WTC11 (cell line): ENCODE measurements at regions not wholly inside any gene's neighbourhood (a gene's known extent, or its start where the extent isn't known, plus 50 kb on each side); places are given as distances from the start of the nearest gene placed in this dataset.

Experiments used
- ATAC-seq: fragments of 200-7000 bp; cut with Tn5 transposase; 2 replicates; pipeline ENCODE4 v1.10.0; 2021; ENCODE audit warnings: mild to moderate bottlenecking, moderate library complexity
- CTCF ChIA-PET: fragments of 300-600 bp; sonication (Branson Sonifier 250); formaldehyde crosslinking; loops from one replicate; lab custom pipeline; 2021; ENCODE audit warnings: antibody characterized with exemption; lab: Charles Lee
- POLR2A ChIA-PET: fragments of 350-600 bp; sonication (Branson Sonifier 250); formaldehyde crosslinking; loops from one replicate; lab custom pipeline; 2021; ENCODE audit warnings: antibody characterized with exemption; lab: Charles Lee
- DNase-seq: peaks from one replicate; pipeline ENCODE4 v3.0.0; 2021; ENCODE audit warnings: low spot score
- H3K27ac Mint-ChIP-seq: 2 replicates; pipeline ENCODE4 v1.8.0; 2021; ENCODE audit warnings: mixed read lengths
- H3K27me3 Mint-ChIP-seq: 2 replicates; pipeline ENCODE4 v1.8.0; 2021; ENCODE audit warnings: low read depth, mild to moderate bottlenecking, moderate library complexity, mixed read lengths
- H3K36me3 Mint-ChIP-seq: 2 replicates; pipeline ENCODE4 v1.8.0; 2021; ENCODE audit warnings: mixed read lengths
- H3K4me1 Mint-ChIP-seq: 2 replicates; pipeline ENCODE4 v1.8.0; 2022; ENCODE audit warnings: mixed read lengths
- H3K4me3 Mint-ChIP-seq: 2 replicates; pipeline ENCODE4 v1.8.0; 2021; ENCODE audit warnings: mild to moderate bottlenecking, moderate library complexity, mixed read lengths
- H3K9me3 Mint-ChIP-seq: 2 replicates; pipeline ENCODE4 v1.8.0; 2021; ENCODE audit warnings: mixed read lengths
- ESRRA ChIP-seq: sonication (generic); formaldehyde crosslinking; IDR thresholded peaks from 2 replicates; pipeline ENCODE4 v1.8.1; 2022; ENCODE audit warnings: mild to moderate bottlenecking, missing genetic modification reagents, borderline replicate concordance
- GTF2I ChIP-seq: fragments of 250-450 bp; sonication (Bioruptor Pico); conservative IDR thresholded peaks from 2 replicates; pipeline ENCODE4 v1.4.0; 2021; ENCODE audit warnings: mild to moderate bottlenecking
- JAZF1 ChIP-seq: fragments of 250-450 bp; sonication (Bioruptor Pico); IDR thresholded peaks from 2 replicates; pipeline ENCODE4 v1.9.0; 2021; ENCODE audit warnings: moderate library complexity, mild to moderate bottlenecking, inconsistent platforms
- NFATC4 ChIP-seq: fragments of 250-450 bp; sonication (Bioruptor Pico); IDR thresholded peaks from 2 replicates; pipeline ENCODE4 v1.9.0; 2021; ENCODE audit warnings: mild to moderate bottlenecking
- NR1H2 ChIP-seq: sonication (generic); formaldehyde crosslinking; IDR thresholded peaks from 2 replicates; pipeline ENCODE4 v1.9.0; 2021; ENCODE audit warnings: mild to moderate bottlenecking, moderate library complexity, missing genetic modification reagents
- RELA ChIP-seq: sonication (generic); formaldehyde crosslinking; IDR thresholded peaks from 2 replicates; pipeline ENCODE4 v1.8.1; 2022; ENCODE audit warnings: missing genetic modification reagents, mild to moderate bottlenecking, borderline replicate concordance
- SMAD4 ChIP-seq: sonication (generic); formaldehyde crosslinking; IDR thresholded peaks from 2 replicates; pipeline ENCODE4 v1.8.0; 2022; ENCODE audit warnings: mild to moderate bottlenecking, missing genetic modification reagents
- SOX15 ChIP-seq: fragments of 250-450 bp; sonication (Bioruptor Pico); IDR thresholded peaks from 2 replicates; pipeline ENCODE4 v1.9.0; 2021; ENCODE audit warnings: mild to moderate bottlenecking
- ZNF263 ChIP-seq: sonication (generic); formaldehyde crosslinking; IDR thresholded peaks from 2 replicates; pipeline ENCODE4 v1.8.1; 2022; ENCODE audit warnings: low read depth, mild to moderate bottlenecking, moderate library complexity, missing genetic modification reagents
- TF ChIP-seq, protein P1 (sequence below): sonication (generic); formaldehyde crosslinking; conservative IDR thresholded peaks from 2 replicates; pipeline ENCODE4 v1.8.1; 2022; ENCODE audit warnings: mild to moderate bottlenecking, missing genetic modification reagents
- TF ChIP-seq, protein P2 (sequence below): sonication (generic); formaldehyde crosslinking; IDR thresholded peaks from 2 replicates; pipeline ENCODE4 v1.8.1; 2022; ENCODE audit warnings: mild to moderate bottlenecking, missing genetic modification reagents, moderate library complexity, borderline replicate concordance
- TF ChIP-seq, protein P3 (sequence below): sonication (generic); formaldehyde crosslinking; IDR thresholded peaks from 2 replicates; pipeline ENCODE4 v1.8.1; 2023; ENCODE audit warnings: mild to moderate bottlenecking, missing genetic modification reagents
- TF ChIP-seq, protein P4 (sequence below): sonication (generic); formaldehyde crosslinking; IDR thresholded peaks from 2 replicates; pipeline ENCODE4 v1.8.1; 2022; ENCODE audit warnings: mild to moderate bottlenecking, moderate library complexity, missing genetic modification reagents
- TF ChIP-seq, protein P5 (sequence below): sonication (generic); formaldehyde crosslinking; IDR thresholded peaks from 2 replicates; pipeline ENCODE4 v1.8.0; 2023; ENCODE audit warnings: missing genetic modification reagents, mild to moderate bottlenecking, borderline replicate concordance
- TF ChIP-seq, protein P6 (sequence below): sonication (generic); formaldehyde crosslinking; IDR thresholded peaks from 2 replicates; pipeline ENCODE4 v1.8.1; 2023; ENCODE audit warnings: mild to moderate bottlenecking, missing genetic modification reagents, borderline replicate concordance
- TF ChIP-seq, protein P7 (sequence below): fragments of 250-450 bp; sonication (Bioruptor Pico); IDR thresholded peaks from 2 replicates; pipeline ENCODE4 v1.9.0; 2021; ENCODE audit warnings: mild to moderate bottlenecking
- TF ChIP-seq, protein P8 (sequence below): sonication (generic); formaldehyde crosslinking; IDR thresholded peaks from 2 replicates; pipeline ENCODE4 v1.8.0; 2022; ENCODE audit warnings: mild to moderate bottlenecking, missing genetic modification reagents
- TF ChIP-seq, protein P9 (sequence below): sonication (generic); formaldehyde crosslinking; IDR thresholded peaks from 2 replicates; pipeline ENCODE4 v1.8.0; 2022; ENCODE audit warnings: mild to moderate bottlenecking, missing genetic modification reagents

DNA sequence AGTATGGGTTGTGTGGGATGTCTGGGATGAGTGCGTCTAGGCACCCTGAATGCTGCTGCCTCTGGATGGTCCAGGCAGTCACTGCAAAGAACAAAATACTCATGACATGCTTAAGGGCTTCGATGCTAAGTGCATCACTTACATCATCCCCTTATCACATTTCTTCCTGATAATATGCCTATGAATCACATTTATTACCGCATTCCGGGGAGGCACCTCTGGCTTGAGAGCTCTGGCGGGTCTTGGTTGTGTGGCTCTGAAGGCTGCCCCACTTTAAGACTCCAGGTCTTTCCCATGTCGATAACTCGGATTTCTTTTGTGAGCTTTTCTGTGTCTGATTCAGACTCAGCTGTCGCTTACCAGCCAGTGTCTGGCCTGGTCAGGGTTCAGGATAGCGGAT is 1126.4 kb downstream of the TBC1D22A start:
- Mint-ChIP-seq H3K4me3 (no peak overlapping the region), H3K27ac (no peak overlapping the region), H3K9me3 (peaks cover 16% of the 10 kb centered on the region), H3K4me1 (no peaks in the 10 kb centered on the region), H3K27me3 (no peaks in the 10 kb centered on the region), H3K36me3 (no peaks in the 10 kb centered on the region)
- ChIA-PET CTCF (interaction anchor here (1.4 kb wide), 1 partner anchor 51 kb away, joined by 3 read pairs; no protein-coding TSS in a partner anchor), POLR2A (no interaction called here)
- DNase-seq, result no peak
- no peak for ATAC-seq
- no peak for TF ChIP-seq NR1H2 (CRISPR knock-in tag)
- TF ChIP-seq, protein P1, sequence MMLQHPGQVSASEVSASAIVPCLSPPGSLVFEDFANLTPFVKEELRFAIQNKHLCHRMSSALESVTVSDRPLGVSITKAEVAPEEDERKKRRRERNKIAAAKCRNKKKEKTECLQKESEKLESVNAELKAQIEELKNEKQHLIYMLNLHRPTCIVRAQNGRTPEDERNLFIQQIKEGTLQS, result no peak
- TF ChIP-seq, protein P2, sequence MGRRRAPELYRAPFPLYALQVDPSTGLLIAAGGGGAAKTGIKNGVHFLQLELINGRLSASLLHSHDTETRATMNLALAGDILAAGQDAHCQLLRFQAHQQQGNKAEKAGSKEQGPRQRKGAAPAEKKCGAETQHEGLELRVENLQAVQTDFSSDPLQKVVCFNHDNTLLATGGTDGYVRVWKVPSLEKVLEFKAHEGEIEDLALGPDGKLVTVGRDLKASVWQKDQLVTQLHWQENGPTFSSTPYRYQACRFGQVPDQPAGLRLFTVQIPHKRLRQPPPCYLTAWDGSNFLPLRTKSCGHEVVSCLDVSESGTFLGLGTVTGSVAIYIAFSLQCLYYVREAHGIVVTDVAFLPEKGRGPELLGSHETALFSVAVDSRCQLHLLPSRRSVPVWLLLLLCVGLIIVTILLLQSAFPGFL (CRISPR knock-in tag), result no peak
- TF ChIP-seq, protein P3, sequence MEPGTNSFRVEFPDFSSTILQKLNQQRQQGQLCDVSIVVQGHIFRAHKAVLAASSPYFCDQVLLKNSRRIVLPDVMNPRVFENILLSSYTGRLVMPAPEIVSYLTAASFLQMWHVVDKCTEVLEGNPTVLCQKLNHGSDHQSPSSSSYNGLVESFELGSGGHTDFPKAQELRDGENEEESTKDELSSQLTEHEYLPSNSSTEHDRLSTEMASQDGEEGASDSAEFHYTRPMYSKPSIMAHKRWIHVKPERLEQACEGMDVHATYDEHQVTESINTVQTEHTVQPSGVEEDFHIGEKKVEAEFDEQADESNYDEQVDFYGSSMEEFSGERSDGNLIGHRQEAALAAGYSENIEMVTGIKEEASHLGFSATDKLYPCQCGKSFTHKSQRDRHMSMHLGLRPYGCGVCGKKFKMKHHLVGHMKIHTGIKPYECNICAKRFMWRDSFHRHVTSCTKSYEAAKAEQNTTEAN (CRISPR knock-in tag), result no peak

DNA sequence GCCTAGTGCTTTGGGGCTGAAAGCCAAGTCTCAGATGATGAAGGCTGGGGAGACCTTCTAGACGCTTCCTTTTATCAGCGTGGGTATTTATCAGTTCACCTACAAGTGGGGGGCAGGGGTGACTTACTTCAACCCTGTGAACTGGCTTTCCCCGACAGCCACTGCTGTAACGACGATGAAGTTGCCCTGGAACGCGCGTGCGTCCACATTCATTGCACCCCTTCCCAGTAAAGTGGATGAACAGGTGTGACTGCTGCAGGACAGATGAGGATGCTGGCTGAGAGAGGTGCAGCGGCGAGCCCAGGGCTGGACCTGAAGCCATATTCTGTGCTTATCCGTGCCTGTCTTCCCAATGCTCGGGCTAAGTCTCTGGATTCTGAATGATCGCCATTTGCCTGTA is 1122.3 kb downstream of the TBC1D22A start:
- POLR2A ChIA-PET, result no interaction called here
- no peak overlapping the region for H3K4me3 Mint-ChIP-seq
- H3K27me3 Mint-ChIP-seq, result no peaks in the 10 kb centered on the region
- H3K4me1 Mint-ChIP-seq, result no peaks in the 10 kb centered on the region
- no peak overlapping the region for H3K27ac Mint-ChIP-seq
- peaks cover 18% of the 10 kb centered on the region for H3K9me3 Mint-ChIP-seq
- H3K36me3 Mint-ChIP-seq, result no peaks in the 10 kb centered on the region
- no peak for DNase-seq
- CTCF ChIA-PET, result no interaction called here
- no peak for ATAC-seq
- TF ChIP-seq, protein P4, sequence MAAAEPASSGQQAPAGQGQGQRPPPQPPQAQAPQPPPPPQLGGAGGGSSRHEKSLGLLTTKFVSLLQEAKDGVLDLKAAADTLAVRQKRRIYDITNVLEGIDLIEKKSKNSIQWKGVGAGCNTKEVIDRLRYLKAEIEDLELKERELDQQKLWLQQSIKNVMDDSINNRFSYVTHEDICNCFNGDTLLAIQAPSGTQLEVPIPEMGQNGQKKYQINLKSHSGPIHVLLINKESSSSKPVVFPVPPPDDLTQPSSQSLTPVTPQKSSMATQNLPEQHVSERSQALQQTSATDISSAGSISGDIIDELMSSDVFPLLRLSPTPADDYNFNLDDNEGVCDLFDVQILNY (CRISPR knock-in tag), result no peak
- TF ChIP-seq, protein P5, sequence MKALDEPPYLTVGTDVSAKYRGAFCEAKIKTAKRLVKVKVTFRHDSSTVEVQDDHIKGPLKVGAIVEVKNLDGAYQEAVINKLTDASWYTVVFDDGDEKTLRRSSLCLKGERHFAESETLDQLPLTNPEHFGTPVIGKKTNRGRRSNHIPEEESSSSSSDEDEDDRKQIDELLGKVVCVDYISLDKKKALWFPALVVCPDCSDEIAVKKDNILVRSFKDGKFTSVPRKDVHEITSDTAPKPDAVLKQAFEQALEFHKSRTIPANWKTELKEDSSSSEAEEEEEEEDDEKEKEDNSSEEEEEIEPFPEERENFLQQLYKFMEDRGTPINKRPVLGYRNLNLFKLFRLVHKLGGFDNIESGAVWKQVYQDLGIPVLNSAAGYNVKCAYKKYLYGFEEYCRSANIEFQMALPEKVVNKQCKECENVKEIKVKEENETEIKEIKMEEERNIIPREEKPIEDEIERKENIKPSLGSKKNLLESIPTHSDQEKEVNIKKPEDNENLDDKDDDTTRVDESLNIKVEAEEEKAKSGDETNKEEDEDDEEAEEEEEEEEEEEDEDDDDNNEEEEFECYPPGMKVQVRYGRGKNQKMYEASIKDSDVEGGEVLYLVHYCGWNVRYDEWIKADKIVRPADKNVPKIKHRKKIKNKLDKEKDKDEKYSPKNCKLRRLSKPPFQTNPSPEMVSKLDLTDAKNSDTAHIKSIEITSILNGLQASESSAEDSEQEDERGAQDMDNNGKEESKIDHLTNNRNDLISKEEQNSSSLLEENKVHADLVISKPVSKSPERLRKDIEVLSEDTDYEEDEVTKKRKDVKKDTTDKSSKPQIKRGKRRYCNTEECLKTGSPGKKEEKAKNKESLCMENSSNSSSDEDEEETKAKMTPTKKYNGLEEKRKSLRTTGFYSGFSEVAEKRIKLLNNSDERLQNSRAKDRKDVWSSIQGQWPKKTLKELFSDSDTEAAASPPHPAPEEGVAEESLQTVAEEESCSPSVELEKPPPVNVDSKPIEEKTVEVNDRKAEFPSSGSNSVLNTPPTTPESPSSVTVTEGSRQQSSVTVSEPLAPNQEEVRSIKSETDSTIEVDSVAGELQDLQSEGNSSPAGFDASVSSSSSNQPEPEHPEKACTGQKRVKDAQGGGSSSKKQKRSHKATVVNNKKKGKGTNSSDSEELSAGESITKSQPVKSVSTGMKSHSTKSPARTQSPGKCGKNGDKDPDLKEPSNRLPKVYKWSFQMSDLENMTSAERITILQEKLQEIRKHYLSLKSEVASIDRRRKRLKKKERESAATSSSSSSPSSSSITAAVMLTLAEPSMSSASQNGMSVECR (CRISPR knock-in tag), result no peak
- TF ChIP-seq, protein P6, sequence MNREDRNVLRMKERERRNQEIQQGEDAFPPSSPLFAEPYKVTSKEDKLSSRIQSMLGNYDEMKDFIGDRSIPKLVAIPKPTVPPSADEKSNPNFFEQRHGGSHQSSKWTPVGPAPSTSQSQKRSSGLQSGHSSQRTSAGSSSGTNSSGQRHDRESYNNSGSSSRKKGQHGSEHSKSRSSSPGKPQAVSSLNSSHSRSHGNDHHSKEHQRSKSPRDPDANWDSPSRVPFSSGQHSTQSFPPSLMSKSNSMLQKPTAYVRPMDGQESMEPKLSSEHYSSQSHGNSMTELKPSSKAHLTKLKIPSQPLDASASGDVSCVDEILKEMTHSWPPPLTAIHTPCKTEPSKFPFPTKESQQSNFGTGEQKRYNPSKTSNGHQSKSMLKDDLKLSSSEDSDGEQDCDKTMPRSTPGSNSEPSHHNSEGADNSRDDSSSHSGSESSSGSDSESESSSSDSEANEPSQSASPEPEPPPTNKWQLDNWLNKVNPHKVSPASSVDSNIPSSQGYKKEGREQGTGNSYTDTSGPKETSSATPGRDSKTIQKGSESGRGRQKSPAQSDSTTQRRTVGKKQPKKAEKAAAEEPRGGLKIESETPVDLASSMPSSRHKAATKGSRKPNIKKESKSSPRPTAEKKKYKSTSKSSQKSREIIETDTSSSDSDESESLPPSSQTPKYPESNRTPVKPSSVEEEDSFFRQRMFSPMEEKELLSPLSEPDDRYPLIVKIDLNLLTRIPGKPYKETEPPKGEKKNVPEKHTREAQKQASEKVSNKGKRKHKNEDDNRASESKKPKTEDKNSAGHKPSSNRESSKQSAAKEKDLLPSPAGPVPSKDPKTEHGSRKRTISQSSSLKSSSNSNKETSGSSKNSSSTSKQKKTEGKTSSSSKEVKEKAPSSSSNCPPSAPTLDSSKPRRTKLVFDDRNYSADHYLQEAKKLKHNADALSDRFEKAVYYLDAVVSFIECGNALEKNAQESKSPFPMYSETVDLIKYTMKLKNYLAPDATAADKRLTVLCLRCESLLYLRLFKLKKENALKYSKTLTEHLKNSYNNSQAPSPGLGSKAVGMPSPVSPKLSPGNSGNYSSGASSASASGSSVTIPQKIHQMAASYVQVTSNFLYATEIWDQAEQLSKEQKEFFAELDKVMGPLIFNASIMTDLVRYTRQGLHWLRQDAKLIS, result no peak
- no peak for TF ChIP-seq ESRRA (CRISPR knock-in tag)
- TF ChIP-seq, protein P7, sequence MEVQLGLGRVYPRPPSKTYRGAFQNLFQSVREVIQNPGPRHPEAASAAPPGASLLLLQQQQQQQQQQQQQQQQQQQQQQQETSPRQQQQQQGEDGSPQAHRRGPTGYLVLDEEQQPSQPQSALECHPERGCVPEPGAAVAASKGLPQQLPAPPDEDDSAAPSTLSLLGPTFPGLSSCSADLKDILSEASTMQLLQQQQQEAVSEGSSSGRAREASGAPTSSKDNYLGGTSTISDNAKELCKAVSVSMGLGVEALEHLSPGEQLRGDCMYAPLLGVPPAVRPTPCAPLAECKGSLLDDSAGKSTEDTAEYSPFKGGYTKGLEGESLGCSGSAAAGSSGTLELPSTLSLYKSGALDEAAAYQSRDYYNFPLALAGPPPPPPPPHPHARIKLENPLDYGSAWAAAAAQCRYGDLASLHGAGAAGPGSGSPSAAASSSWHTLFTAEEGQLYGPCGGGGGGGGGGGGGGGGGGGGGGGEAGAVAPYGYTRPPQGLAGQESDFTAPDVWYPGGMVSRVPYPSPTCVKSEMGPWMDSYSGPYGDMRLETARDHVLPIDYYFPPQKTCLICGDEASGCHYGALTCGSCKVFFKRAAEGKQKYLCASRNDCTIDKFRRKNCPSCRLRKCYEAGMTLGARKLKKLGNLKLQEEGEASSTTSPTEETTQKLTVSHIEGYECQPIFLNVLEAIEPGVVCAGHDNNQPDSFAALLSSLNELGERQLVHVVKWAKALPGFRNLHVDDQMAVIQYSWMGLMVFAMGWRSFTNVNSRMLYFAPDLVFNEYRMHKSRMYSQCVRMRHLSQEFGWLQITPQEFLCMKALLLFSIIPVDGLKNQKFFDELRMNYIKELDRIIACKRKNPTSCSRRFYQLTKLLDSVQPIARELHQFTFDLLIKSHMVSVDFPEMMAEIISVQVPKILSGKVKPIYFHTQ (CRISPR knock-in tag), result no peak
- no peak for TF ChIP-seq ZNF263 (CRISPR knock-in tag)
- no peak for TF ChIP-seq SOX15
- TF ChIP-seq JAZF1 (CRISPR knock-in tag), result no peak
- TF ChIP-seq SMAD4, result no peak
- TF ChIP-seq, protein P8, sequence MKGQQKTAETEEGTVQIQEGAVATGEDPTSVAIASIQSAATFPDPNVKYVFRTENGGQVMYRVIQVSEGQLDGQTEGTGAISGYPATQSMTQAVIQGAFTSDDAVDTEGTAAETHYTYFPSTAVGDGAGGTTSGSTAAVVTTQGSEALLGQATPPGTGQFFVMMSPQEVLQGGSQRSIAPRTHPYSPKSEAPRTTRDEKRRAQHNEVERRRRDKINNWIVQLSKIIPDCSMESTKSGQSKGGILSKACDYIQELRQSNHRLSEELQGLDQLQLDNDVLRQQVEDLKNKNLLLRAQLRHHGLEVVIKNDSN, result no peak
- TF ChIP-seq, protein P9, sequence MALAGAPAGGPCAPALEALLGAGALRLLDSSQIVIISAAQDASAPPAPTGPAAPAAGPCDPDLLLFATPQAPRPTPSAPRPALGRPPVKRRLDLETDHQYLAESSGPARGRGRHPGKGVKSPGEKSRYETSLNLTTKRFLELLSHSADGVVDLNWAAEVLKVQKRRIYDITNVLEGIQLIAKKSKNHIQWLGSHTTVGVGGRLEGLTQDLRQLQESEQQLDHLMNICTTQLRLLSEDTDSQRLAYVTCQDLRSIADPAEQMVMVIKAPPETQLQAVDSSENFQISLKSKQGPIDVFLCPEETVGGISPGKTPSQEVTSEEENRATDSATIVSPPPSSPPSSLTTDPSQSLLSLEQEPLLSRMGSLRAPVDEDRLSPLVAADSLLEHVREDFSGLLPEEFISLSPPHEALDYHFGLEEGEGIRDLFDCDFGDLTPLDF (CRISPR knock-in tag), result no peak
- no peak for TF ChIP-seq GTF2I (CRISPR knock-in tag)
- TF ChIP-seq NFATC4, result no peak
- TF ChIP-seq RELA (CRISPR knock-in tag), result no peak
